Endodermal cell (in vitro differentiated cells): ENCODE measurements at regions not wholly inside any gene's neighbourhood (a gene's known extent, or its start where the extent isn't known, plus 50 kb on each side); places are given as distances from the start of the nearest gene placed in this dataset.

ENCODE experiments used
- DNase-seq: peaks from one replicate; pipeline ENCODE4 v3.0.0-alpha.2; 2017
- H3K27ac ChIP-seq: 2 replicates; pipeline ENCODE4 v1.5.1; 2013; ENCODE audit warnings: mild to moderate bottlenecking, low read depth, low read length, moderate library complexity
- H3K27me3 ChIP-seq: 2 replicates; pipeline ENCODE4 v1.6.1; 2013; ENCODE audit warnings: mild to moderate bottlenecking, low read length, moderate library complexity; ENCODE audit not compliant: insufficient read depth, control insufficient read depth, poor library complexity, severe bottlenecking
- H3K36me3 ChIP-seq: 2 replicates; pipeline ENCODE4 v1.7.0; 2013; ENCODE audit warnings: mild to moderate bottlenecking, low read length, moderate library complexity; ENCODE audit not compliant: control insufficient read depth, insufficient read depth
- H3K4me1 ChIP-seq: one replicate; pipeline ENCODE4 v1.7.0; 2013; ENCODE audit warnings: low read length; ENCODE audit not compliant: control insufficient read depth, insufficient read depth
- H3K4me3 ChIP-seq: 2 replicates; pipeline ENCODE4 v1.5.1; 2013; ENCODE audit warnings: mild to moderate bottlenecking, low read length, moderate library complexity
- H3K9ac ChIP-seq: 2 replicates; pipeline ENCODE4 v1.6.1; 2013; ENCODE audit warnings: mild to moderate bottlenecking, low read length, moderate library complexity; ENCODE audit not compliant: poor library complexity, severe bottlenecking; ENCODE audit errors: extremely low read depth
- H3K9me3 ChIP-seq: 2 replicates; pipeline ENCODE4 v1.6.1; 2013; ENCODE audit warnings: mild to moderate bottlenecking, low read length, moderate library complexity; ENCODE audit not compliant: control insufficient read depth
- H3K27ac Mint-ChIP-seq: 2 replicates; pipeline ENCODE4 v1.8.0; 2020; ENCODE audit warnings: mixed read lengths
- H3K27me3 Mint-ChIP-seq: 2 replicates; pipeline ENCODE4 v1.8.0; 2021; ENCODE audit warnings: mild to moderate bottlenecking, mixed read lengths; ENCODE audit not compliant: insufficient read depth
- H3K36me3 Mint-ChIP-seq: 2 replicates; pipeline ENCODE4 v1.8.0; 2020; ENCODE audit warnings: low read depth, mixed read lengths
- H3K4me1 Mint-ChIP-seq: 2 replicates; pipeline ENCODE4 v1.8.0; 2020; ENCODE audit warnings: mixed read lengths
- H3K4me3 Mint-ChIP-seq: 2 replicates; pipeline ENCODE4 v1.8.0; 2020; ENCODE audit warnings: mild to moderate bottlenecking, moderate library complexity, mixed read lengths
- H3K9me3 Mint-ChIP-seq: 2 replicates; pipeline ENCODE4 v1.8.0; 2020; ENCODE audit warnings: mild to moderate bottlenecking, mixed read lengths
- WGBS, 2 experiments: methylation state at CpG; one replicate each; pipeline versions ENCODE4 v1.1.5 to v1.1.7; 2013; ENCODE audit warnings: missing lambda C conversion rate in 2 of 2, mixed read lengths in 1 of 2; ENCODE audit not compliant: insufficient coverage in 1 of 2, insufficient read length in 1 of 2; 5-methylcytosine and 5-hydroxymethylcytosine counted together
- TF ChIP-seq, protein P1 (sequence below): fragments of 200-600 bp; sonication (generic); conservative IDR thresholded peaks from 2 replicates; pipeline ENCODE4 v1.5.0; 2021; ENCODE audit warnings: antibody characterized with exemption, mild to moderate bottlenecking

DNA sequence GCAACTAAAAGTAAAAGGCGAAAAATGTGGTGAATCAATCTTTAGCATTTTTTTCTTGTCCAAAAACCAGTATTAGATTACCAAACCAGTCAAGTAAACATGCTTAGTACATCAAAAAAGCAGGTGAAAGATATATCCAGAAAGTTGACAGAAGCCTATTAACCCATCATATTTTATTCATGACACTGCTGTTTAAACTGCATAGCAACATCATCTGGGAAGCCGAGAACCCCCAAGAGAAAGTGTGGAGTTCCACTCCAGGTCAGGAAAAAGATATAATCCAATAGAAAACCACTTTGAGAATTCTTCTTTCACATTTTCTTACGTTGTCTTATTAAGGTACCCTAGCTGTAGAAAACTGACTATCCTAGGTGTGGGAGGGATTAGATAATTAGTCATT lies 466.8 kb upstream of the CDH8 start:
- no peaks in the 10 kb centered on the region for H3K36me3 ChIP-seq
- H3K9ac ChIP-seq = no peak overlapping the region
- H3K27ac Mint-ChIP-seq = no peak overlapping the region
- H3K4me3 ChIP-seq = no peak overlapping the region
- no peak overlapping the region for H3K4me3 Mint-ChIP-seq
- H3K9me3 Mint-ChIP-seq = peaks cover 14% of the 10 kb centered on the region
- H3K36me3 Mint-ChIP-seq = no peaks in the 10 kb centered on the region
- peaks cover 3% of the 10 kb centered on the region for H3K4me1 ChIP-seq
- H3K27me3 ChIP-seq = no peaks in the 10 kb centered on the region
- DNase-seq = no peak
- TF ChIP-seq, protein P1, sequence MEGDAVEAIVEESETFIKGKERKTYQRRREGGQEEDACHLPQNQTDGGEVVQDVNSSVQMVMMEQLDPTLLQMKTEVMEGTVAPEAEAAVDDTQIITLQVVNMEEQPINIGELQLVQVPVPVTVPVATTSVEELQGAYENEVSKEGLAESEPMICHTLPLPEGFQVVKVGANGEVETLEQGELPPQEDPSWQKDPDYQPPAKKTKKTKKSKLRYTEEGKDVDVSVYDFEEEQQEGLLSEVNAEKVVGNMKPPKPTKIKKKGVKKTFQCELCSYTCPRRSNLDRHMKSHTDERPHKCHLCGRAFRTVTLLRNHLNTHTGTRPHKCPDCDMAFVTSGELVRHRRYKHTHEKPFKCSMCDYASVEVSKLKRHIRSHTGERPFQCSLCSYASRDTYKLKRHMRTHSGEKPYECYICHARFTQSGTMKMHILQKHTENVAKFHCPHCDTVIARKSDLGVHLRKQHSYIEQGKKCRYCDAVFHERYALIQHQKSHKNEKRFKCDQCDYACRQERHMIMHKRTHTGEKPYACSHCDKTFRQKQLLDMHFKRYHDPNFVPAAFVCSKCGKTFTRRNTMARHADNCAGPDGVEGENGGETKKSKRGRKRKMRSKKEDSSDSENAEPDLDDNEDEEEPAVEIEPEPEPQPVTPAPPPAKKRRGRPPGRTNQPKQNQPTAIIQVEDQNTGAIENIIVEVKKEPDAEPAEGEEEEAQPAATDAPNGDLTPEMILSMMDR = no peak
- H3K4me1 Mint-ChIP-seq = no peaks in the 10 kb centered on the region
- peaks cover 20% of the 10 kb centered on the region for H3K9me3 ChIP-seq
- H3K27me3 Mint-ChIP-seq = no peaks in the 10 kb centered on the region
- WGBS, 2 experiments = 85 to 100% methylated on average over 2 of the region's 3 CpGs
- no peak overlapping the region for H3K27ac ChIP-seq

DNA sequence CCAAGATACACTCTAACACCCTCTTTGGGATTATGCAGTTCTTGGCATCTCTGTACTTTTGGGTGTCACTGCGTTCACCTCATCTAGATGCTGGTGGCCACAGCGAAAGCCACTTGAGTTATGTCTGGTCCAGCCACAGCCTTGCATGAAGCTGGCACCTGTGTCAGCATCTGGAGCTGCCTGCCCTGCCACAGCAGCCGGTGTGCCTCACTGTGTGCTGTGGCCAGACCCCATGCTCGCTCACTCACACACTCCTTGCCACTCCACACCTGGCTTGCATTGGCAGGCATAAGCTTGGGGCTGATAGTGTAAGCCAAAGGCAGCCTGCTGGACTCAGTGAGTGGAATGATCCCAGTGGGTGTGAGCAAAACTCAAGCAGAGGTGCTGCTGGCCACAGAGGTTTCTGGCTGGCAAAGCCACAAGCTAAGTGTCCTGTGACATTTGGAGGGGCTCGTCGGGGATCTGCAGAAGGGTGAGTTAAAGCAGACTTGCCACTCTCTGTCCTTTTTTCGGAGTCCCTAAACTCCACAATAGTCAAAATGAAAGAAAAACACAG lies 442.7 kb upstream of the CDH8 start:
- H3K9me3 ChIP-seq = peaks cover 11% of the 10 kb centered on the region
- H3K27ac ChIP-seq = no peak overlapping the region
- 81 to 87% methylated on average over 4 to 7 of the region's 7 CpGs for WGBS, 2 experiments
- no peaks in the 10 kb centered on the region for H3K36me3 ChIP-seq
- H3K9ac ChIP-seq = no peak overlapping the region
- H3K4me1 ChIP-seq = no peaks in the 10 kb centered on the region
- no peaks in the 10 kb centered on the region for H3K27me3 Mint-ChIP-seq
- H3K27me3 ChIP-seq = no peaks in the 10 kb centered on the region
- TF ChIP-seq, protein P1 = no peak
- no peak overlapping the region for H3K4me3 Mint-ChIP-seq
- H3K4me3 ChIP-seq = no peak overlapping the region
- H3K27ac Mint-ChIP-seq = no peak overlapping the region
- H3K4me1 Mint-ChIP-seq = no peaks in the 10 kb centered on the region
- DNase-seq = no peak
- peaks cover 7% of the 10 kb centered on the region for H3K9me3 Mint-ChIP-seq
- H3K36me3 Mint-ChIP-seq = no peaks in the 10 kb centered on the region

DNA sequence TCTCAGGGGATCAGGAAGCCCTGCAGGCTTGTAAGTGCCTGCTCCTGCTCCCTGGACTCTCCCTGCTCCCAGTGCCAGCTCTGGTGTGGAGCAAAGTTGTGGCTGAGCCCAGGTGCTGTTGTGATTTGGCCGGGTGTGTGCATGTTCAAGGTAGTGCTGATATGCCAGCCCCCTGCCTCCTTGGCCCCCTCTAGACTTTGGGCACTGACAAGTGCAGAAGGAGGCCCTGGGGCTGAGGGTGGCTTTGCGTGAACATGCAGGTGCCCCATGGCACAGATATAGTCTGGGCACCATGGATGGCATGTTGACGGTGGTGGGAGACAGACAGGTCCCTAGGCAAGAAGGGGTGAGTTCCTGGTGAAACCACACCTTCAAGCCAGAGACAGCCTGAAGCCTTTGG lies 441.6 kb upstream of the CDH8 start:
- no peak overlapping the region for H3K4me3 Mint-ChIP-seq
- H3K27ac ChIP-seq = no peak overlapping the region
- no peaks in the 10 kb centered on the region for H3K4me1 ChIP-seq
- peaks cover 16% of the 10 kb centered on the region for H3K9me3 Mint-ChIP-seq
- no peaks in the 10 kb centered on the region for H3K4me1 Mint-ChIP-seq
- H3K27ac Mint-ChIP-seq = no peak overlapping the region
- no peaks in the 10 kb centered on the region for H3K27me3 Mint-ChIP-seq
- no peaks in the 10 kb centered on the region for H3K27me3 ChIP-seq
- 83 to 91% methylated on average over 1 to 3 of the region's 3 CpGs for WGBS, 2 experiments
- H3K4me3 ChIP-seq = no peak overlapping the region
- H3K36me3 Mint-ChIP-seq = no peaks in the 10 kb centered on the region
- no peak overlapping the region for H3K9ac ChIP-seq
- no peak for DNase-seq
- peaks cover 14% of the 10 kb centered on the region for H3K9me3 ChIP-seq
- H3K36me3 ChIP-seq = no peaks in the 10 kb centered on the region
- TF ChIP-seq, protein P1 = no peak
